Endothelial cell of umbilical vein (primary cell): ENCODE measurements at regions not wholly inside any gene's neighbourhood (a gene's known extent, or its start where the extent isn't known, plus 50 kb on each side); places are given as distances from the start of the nearest gene placed in this dataset.

Source experiments
- BruUV-seq: library from RNA; stranded (reverse); fragments of 400-500 nt; replicated peaks from 2 replicates; lab custom pipeline; 2021; lab: Mats Ljungman, UMichigan
- CTCF ChIA-PET: fragments of 300-600, 350-600 bp; sonication (Branson Sonifier 250); formaldehyde crosslinking; loops from one replicate; lab custom pipeline; 2021; ENCODE audit warnings: antibody characterized with exemption, inconsistent platforms; lab: Charles Lee
- POLR2A ChIA-PET: fragments of 300-600, 350-600 bp; sonication (Branson Sonifier 250); formaldehyde crosslinking; loops from one replicate; lab custom pipeline; 2021; ENCODE audit warnings: antibody characterized with exemption, inconsistent platforms; lab: Charles Lee
- DNase-seq: peaks from one replicate; pipeline ENCODE4 v3.0.0-alpha.2; 2011; ENCODE audit warnings: low read depth, low spot score
- FAIRE-seq: peaks from 2 replicates; lab custom pipeline; 2011; peaks lifted over from hg19 to GRCh38; lab: Jason Lieb, UNC
- H2AFZ ChIP-seq: 2 replicates; pipeline ENCODE4 v1.6.0; 2012; ENCODE audit warnings: low read depth, low read length, control low read depth, inconsistent platforms
- H3K27ac ChIP-seq: 2 replicates; pipeline ENCODE4 v1.5.1; 2011; ENCODE audit warnings: low read depth, mild to moderate bottlenecking, control low read depth, low read length, moderate library complexity; ENCODE audit not compliant: insufficient read depth
- H3K27me3 ChIP-seq, 2 experiments: 2 replicates each; pipeline versions ENCODE4 v1.6.0 to v1.6.1; 2011; ENCODE audit warnings: low read length in 2 of 2, mixed read lengths in 1 of 2; ENCODE audit not compliant: control insufficient read depth in 2 of 2, insufficient read depth in 2 of 2
- H3K36me3 ChIP-seq, 2 experiments: 2 replicates in 1 of 2; 3 replicates in 1 of 2; pipeline ENCODE4 v1.5.1; 2011; ENCODE audit warnings: low read length in 2 of 2, mild to moderate bottlenecking in 1 of 2, moderate library complexity in 1 of 2; ENCODE audit not compliant: control insufficient read depth in 2 of 2, insufficient read depth in 2 of 2; ENCODE audit errors: extremely low read depth in 1 of 2
- H3K4me1 ChIP-seq: 3 replicates; pipeline ENCODE4 v1.5.1; 2011; ENCODE audit warnings: mild to moderate bottlenecking, low read length; ENCODE audit not compliant: control insufficient read depth, insufficient read depth; ENCODE audit errors: extremely low read depth
- H3K4me2 ChIP-seq: 2 replicates; pipeline ENCODE4 v1.6.1; 2011; ENCODE audit warnings: low read length, control low read depth, mixed read lengths; ENCODE audit not compliant: insufficient read depth
- H3K4me3 ChIP-seq, 3 experiments: fragments of 200-600 bp in 1 of 3; sonication (generic), shearing (Covaris generic) in 1 of 3; replicated peaks in 1 of 3; 2 replicates each; pipeline ENCODE4 v1.5.1; 2011 to 2016; ENCODE audit warnings: control low read depth in 3 of 3, low read length in 3 of 3, mild to moderate bottlenecking in 2 of 3, inconsistent platforms in 1 of 3, low read depth in 1 of 3, moderate library complexity in 1 of 3; ENCODE audit not compliant: insufficient read depth in 1 of 3
- H3K79me2 ChIP-seq: 2 replicates; pipeline ENCODE4 v1.6.0; 2012; ENCODE audit warnings: low read length, inconsistent platforms; ENCODE audit not compliant: control insufficient read depth, insufficient read depth
- H3K9ac ChIP-seq: replicated peaks from 2 replicates; pipeline ENCODE3; 2011; ENCODE audit warnings: low read length, control low read depth; ENCODE audit not compliant: insufficient read depth; ENCODE audit errors: extremely low read depth
- H3K9me1 ChIP-seq: replicated peaks from 3 replicates; pipeline ENCODE4 v1.6.0; 2011; ENCODE audit warnings: mild to moderate bottlenecking, low read length; ENCODE audit not compliant: control insufficient read depth, insufficient read depth; ENCODE audit errors: extremely low read depth
- H3K9me3 ChIP-seq: replicated peaks from 2 replicates; pipeline ENCODE4 v1.5.1; 2012; ENCODE audit warnings: low read length, inconsistent platforms; ENCODE audit not compliant: control insufficient read depth, insufficient read depth
- H4K20me1 ChIP-seq: replicated peaks from 2 replicates; pipeline ENCODE3; 2011; ENCODE audit warnings: mild to moderate bottlenecking, low read length; ENCODE audit not compliant: control insufficient read depth, insufficient read depth; ENCODE audit errors: extremely low read depth
- CTCF ChIP-seq, 2 donors: IDR thresholded peaks; 1 replicate in 1 of 2; 2 replicates in 1 of 2; pipeline ENCODE4 v1.5.1; 2011; ENCODE audit warnings: low read length in 2 of 2, mild to moderate bottlenecking in 2 of 2, moderate library complexity in 2 of 2, control low read depth in 1 of 2, inconsistent platforms in 1 of 2, low read depth in 1 of 2; ENCODE audit not compliant: insufficient read depth in 1 of 2; ENCODE audit errors: extremely low read depth in 1 of 2
- EZH2 ChIP-seq: IDR thresholded peaks from 2 replicates; pipeline ENCODE4 v1.6.1; 2012; ENCODE audit warnings: borderline replicate concordance, low read depth, mild to moderate bottlenecking, moderate library complexity, low read length, inconsistent platforms; ENCODE audit not compliant: severe bottlenecking
- FOS ChIP-seq: IDR thresholded peaks from 2 replicates; pipeline ENCODE4 v1.6.1; 2011; ENCODE audit warnings: mild to moderate bottlenecking, low read length, moderate library complexity, borderline replicate concordance; ENCODE audit not compliant: insufficient read depth
- GATA2 ChIP-seq: IDR thresholded peaks from 2 replicates; pipeline ENCODE4 v1.7.0; 2011; ENCODE audit warnings: low read depth, mild to moderate bottlenecking, moderate library complexity, mixed read lengths, low read length; ENCODE audit not compliant: insufficient read length, insufficient read depth
- JUN ChIP-seq: IDR thresholded peaks from 2 replicates; pipeline ENCODE4 v1.6.1; 2011; ENCODE audit warnings: borderline replicate concordance, low read depth; ENCODE audit not compliant: insufficient read length, insufficient read depth
- MYC ChIP-seq: IDR thresholded peaks from one replicate; pipeline ENCODE4 v1.6.1; 2011; ENCODE audit warnings: mild to moderate bottlenecking, low read depth, low read length
- POLR2A ChIP-seq: IDR thresholded peaks from 2 replicates; pipeline ENCODE4 v1.6.1; 2012; ENCODE audit warnings: low read depth, mild to moderate bottlenecking, control low read depth, low read length
- POLR2AphosphoS5 ChIP-seq: IDR thresholded peaks from 2 replicates; pipeline ENCODE4 v1.6.1; 2012; ENCODE audit warnings: low read depth, mild to moderate bottlenecking, control low read depth, low read length, moderate library complexity; ENCODE audit not compliant: insufficient read depth
- dilution Hi-C: fragments of 300-500 bp; cut with MboI; formaldehyde crosslinking; loops from one replicate; pipeline ENCODE4 v1.15.0; 2019; ENCODE audit warnings: low sequenced_read_pairs; ENCODE audit not compliant: extremely low pct_ligation_motif_present
- intact Hi-C: fragments of 100-400 bp; cut with micrococcal nuclease; formaldehyde crosslinking; loops from one replicate; pipeline ENCODE4 v1.10.0; 2022
- TF ChIP-seq, protein P1 (sequence below): IDR thresholded peaks from 2 replicates; pipeline ENCODE4 v1.6.1; 2011; ENCODE audit not compliant: insufficient read depth, insufficient read length

- ChIA-PET POLR2A (no interaction called here), CTCF (no interaction called here)
- Histone ChIP-seq H3K4me3 (no peak overlapping the region), H3K4me1 (no peaks in the 10 kb centered on the region), H3K9me1 (no peaks in the 10 kb centered on the region), H3K79me2 (no peaks in the 10 kb centered on the region), H3K27ac (no peak overlapping the region), H3K36me3 (no peaks in the 10 kb centered on the region), H3K9ac (no peak overlapping the region), H3K4me2 (no peak overlapping the region), H3K27me3 (no peaks in the 10 kb centered on the region), H2AFZ (no peak overlapping the region), H3K9me3 (no peaks in the 10 kb centered on the region), H4K20me1 (no peaks in the 10 kb centered on the region)
- FAIRE-seq (no peak), DNase-seq (no peak)
- intact Hi-C loops (no loop called here), dilution Hi-C loops (no loop called here)
- no TSS peak for BruUV-seq
- TF ChIP-seq JUN (no peak), POLR2A (no peak), CTCF (IDR thresholded peaks at IDR 0.05; ENCODE audit: extremely low read depth in 1 of 2, insufficient read depth in 1 of 2, low read depth in 1 of 2, low read length in 2 of 2) (no peak), MYC (no peak), GATA2 (no peak), EZH2 (no peak), FOS (no peak), POLR2AphosphoS5 (no peak)
- TF ChIP-seq, protein P1, sequence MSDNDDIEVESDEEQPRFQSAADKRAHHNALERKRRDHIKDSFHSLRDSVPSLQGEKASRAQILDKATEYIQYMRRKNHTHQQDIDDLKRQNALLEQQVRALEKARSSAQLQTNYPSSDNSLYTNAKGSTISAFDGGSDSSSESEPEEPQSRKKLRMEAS, result no peak
Measured at GRCh38 chr1:177884479-177885021, 85.3 kb downstream of the SEC16B start.
